Endothelial cell of umbilical vein (primary cell): ENCODE measurements at regions not wholly inside any gene's neighbourhood (a gene's known extent, or its start where the extent isn't known, plus 50 kb on each side); places are given as distances from the start of the nearest gene placed in this dataset.

Experiments
- CTCF ChIP-seq, 2 donors: IDR thresholded peaks; 1 replicate in 1 of 2; 2 replicates in 1 of 2; pipeline ENCODE4 v1.5.1; 2011; ENCODE audit warnings: low read length in 2 of 2, mild to moderate bottlenecking in 2 of 2, moderate library complexity in 2 of 2, control low read depth in 1 of 2, inconsistent platforms in 1 of 2, low read depth in 1 of 2; ENCODE audit not compliant: insufficient read depth in 1 of 2; ENCODE audit errors: extremely low read depth in 1 of 2
- GATA2 ChIP-seq: IDR thresholded peaks from 2 replicates; pipeline ENCODE4 v1.7.0; 2011; ENCODE audit warnings: low read depth, mild to moderate bottlenecking, moderate library complexity, mixed read lengths, low read length; ENCODE audit not compliant: insufficient read length, insufficient read depth
- MYC ChIP-seq: IDR thresholded peaks from one replicate; pipeline ENCODE4 v1.6.1; 2011; ENCODE audit warnings: mild to moderate bottlenecking, low read depth, low read length
- POLR2A ChIP-seq: IDR thresholded peaks from 2 replicates; pipeline ENCODE4 v1.6.1; 2012; ENCODE audit warnings: low read depth, mild to moderate bottlenecking, control low read depth, low read length
- POLR2AphosphoS5 ChIP-seq: IDR thresholded peaks from 2 replicates; pipeline ENCODE4 v1.6.1; 2012; ENCODE audit warnings: low read depth, mild to moderate bottlenecking, control low read depth, low read length, moderate library complexity; ENCODE audit not compliant: insufficient read depth

DNA sequence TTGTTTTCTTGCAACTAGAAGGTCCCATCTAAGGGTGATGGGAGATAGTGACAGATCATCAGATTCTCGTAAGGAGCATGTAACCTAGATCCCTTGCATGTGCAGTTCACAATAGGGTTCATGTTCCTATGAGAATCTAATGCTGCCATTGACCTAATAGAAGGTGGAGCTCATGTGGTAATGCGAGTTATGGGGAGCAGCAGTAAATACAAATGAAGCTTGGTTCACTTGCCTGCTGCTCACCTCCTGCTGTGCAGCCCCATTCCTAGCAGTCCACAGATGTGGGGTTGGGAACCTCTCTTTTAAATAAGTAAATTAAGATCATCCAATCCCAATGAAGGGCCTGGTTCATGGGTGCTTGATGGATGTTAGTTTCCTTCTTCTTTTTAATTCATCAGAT lies 148.7 kb upstream of the ATP1B1 start:
- TF ChIP-seq POLR2A (no peak), CTCF (IDR thresholded peaks at IDR 0.05; ENCODE audit: extremely low read depth in 1 of 2, insufficient read depth in 1 of 2, low read depth in 1 of 2, low read length in 2 of 2) (no peak), GATA2 (no peak), MYC (no peak), POLR2AphosphoS5 (no peak)
